OCI-LY3 (cell line): ENCODE measurements at regions not wholly inside any gene's neighbourhood (a gene's known extent, or its start where the extent isn't known, plus 50 kb on each side); places are given as distances from the start of the nearest gene placed in this dataset.

Experiments used
- H2AFZ ChIP-seq: fragments of 200-600, 300-600 bp; shearing (Covaris generic); 2 replicates; pipeline ENCODE4 v1.6.0; 2014; ENCODE audit warnings: antibody characterized with exemption, low read depth, low read length
- H3K27ac ChIP-seq: fragments of 200-600, 300-600 bp; sonication (generic); 2 replicates; pipeline ENCODE4 v1.5.1; 2014; ENCODE audit warnings: mild to moderate bottlenecking, low read length, moderate library complexity, mixed read lengths
- H3K27me3 ChIP-seq: fragments of 200-600, 300-600 bp; sonication (generic); 2 replicates; pipeline ENCODE4 v1.6.1; 2014; ENCODE audit warnings: low read depth, low read length, mixed read lengths
- H3K36me3 ChIP-seq: fragments of 200-600, 300-600 bp; sonication (generic); replicated peaks from 2 replicates; pipeline ENCODE3; 2014; ENCODE audit warnings: low read depth, low read length, mixed read lengths
- H3K4me1 ChIP-seq: fragments of 300-600, 200-600 bp; sonication (generic); 2 replicates; pipeline ENCODE4 v1.6.1; 2014; ENCODE audit warnings: low read length, mixed read lengths
- H3K4me2 ChIP-seq: fragments of 200-600, 300-600 bp; sonication (generic); 2 replicates; pipeline ENCODE4 v1.6.1; 2014; ENCODE audit warnings: low read length, mixed read lengths
- H3K4me3 ChIP-seq: fragments of 300-600, 200-600 bp; sonication (generic); 2 replicates; pipeline ENCODE4 v1.5.1; 2014; ENCODE audit warnings: antibody characterized with exemption, mild to moderate bottlenecking, low read length, moderate library complexity
- H3K79me2 ChIP-seq: fragments of 300-600, 200-600 bp; shearing (Covaris generic); 2 replicates; pipeline ENCODE4 v1.6.1; 2014; ENCODE audit warnings: mild to moderate bottlenecking, low read length, mixed read lengths
- H3K9ac ChIP-seq: fragments of 300-600, 200-600 bp; shearing (Covaris generic); 2 replicates; pipeline ENCODE4 v1.6.0; 2014; ENCODE audit warnings: mild to moderate bottlenecking, low read length, moderate library complexity
- H3K9me3 ChIP-seq: fragments of 200-600, 300-600 bp; shearing (Covaris generic); 2 replicates; pipeline ENCODE4 v1.6.1; 2014; ENCODE audit warnings: low read length, mixed read lengths; ENCODE audit not compliant: insufficient read depth
- H4K20me1 ChIP-seq: fragments of 200-600, 300-600 bp; sonication (generic); 2 replicates; pipeline ENCODE4 v1.6.1; 2016; ENCODE audit warnings: low read length, mixed read lengths; ENCODE audit not compliant: insufficient read depth
- CTCF ChIP-seq: fragments of 200-600, 300-600 bp; sonication (generic); IDR thresholded peaks from 2 replicates; pipeline ENCODE4 v1.5.1; 2014; ENCODE audit warnings: antibody characterized with exemption, low read length, low read depth
- EZH2phosphoT487 ChIP-seq: fragments of 200-600 bp; shearing (Covaris generic); IDR thresholded peaks from 2 replicates; pipeline ENCODE4 v1.6.1; 2018; ENCODE audit warnings: antibody characterized with exemption, mixed run types, low read depth

DNA sequence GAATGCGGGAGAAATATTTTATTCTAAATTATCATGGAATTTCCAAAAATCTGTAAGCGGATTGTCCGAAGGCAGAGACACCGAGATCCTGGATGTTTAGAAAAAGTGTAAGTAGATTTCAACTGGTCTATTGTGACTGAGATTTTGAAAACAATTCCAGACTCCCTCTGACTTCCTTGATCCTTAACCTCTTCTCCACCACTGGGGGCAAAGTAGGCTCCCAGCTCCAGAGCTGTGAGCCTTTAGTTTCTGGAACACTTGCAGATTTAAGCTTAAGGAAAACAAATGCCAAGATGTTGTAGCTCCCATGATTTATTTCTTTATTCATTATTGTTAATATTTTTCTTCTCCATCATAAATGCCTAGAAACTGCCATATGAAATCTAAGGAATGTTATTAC, 1320.5 kb upstream of the SEL1L start:
- Histone ChIP-seq H3K36me3 (no peaks in the 10 kb centered on the region), H2AFZ (no peak overlapping the region), H3K4me1 (no peaks in the 10 kb centered on the region), H3K4me2 (no peak overlapping the region), H3K27ac (no peak overlapping the region), H3K9me3 (no peaks in the 10 kb centered on the region), H3K79me2 (no peaks in the 10 kb centered on the region), H3K9ac (no peak overlapping the region), H3K27me3 (no peaks in the 10 kb centered on the region), H3K4me3 (no peak overlapping the region), H4K20me1 (no peaks in the 10 kb centered on the region)
- no peak for TF ChIP-seq CTCF
- no peak for TF ChIP-seq EZH2phosphoT487

DNA sequence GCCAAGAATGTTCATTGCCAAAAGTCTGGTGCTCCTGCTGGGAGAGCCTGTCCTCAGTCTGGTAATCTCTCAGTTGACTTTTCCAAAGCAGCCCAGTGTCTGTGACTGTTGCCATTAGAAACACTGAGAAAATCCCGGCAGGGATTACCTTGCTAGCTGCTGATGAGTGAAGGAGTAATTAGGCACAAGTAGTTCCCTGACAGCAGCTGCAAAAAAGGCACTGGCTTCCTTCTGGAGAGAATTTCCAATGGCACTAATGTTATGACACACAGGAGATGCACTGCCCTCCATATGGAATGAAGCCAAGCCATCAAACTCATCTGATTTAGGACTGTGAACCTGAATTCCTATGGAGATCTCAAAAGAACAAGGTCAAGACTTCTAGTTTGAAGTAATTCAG, 1321.2 kb upstream of the SEL1L start:
- Histone ChIP-seq H3K27ac (no peak overlapping the region), H3K4me3 (no peak overlapping the region), H3K9ac (no peak overlapping the region), H3K27me3 (no peaks in the 10 kb centered on the region), H4K20me1 (no peaks in the 10 kb centered on the region), H2AFZ (no peak overlapping the region; the same call in 1 of the 2 replicates), H3K4me1 (no peaks in the 10 kb centered on the region), H3K36me3 (no peaks in the 10 kb centered on the region), H3K4me2 (no peak overlapping the region), H3K9me3 (no peaks in the 10 kb centered on the region), H3K79me2 (no peaks in the 10 kb centered on the region)
- TF ChIP-seq CTCF (no peak), EZH2phosphoT487 (no peak)

- Histone ChIP-seq H3K4me3 (no peak overlapping the region), H3K79me2 (no peaks in the 10 kb centered on the region), H3K9ac (no peak overlapping the region), H2AFZ (no peak overlapping the region), H3K36me3 (no peaks in the 10 kb centered on the region), H3K27me3 (no peaks in the 10 kb centered on the region), H4K20me1 (no peaks in the 10 kb centered on the region), H3K27ac (no peak overlapping the region), H3K4me1 (no peaks in the 10 kb centered on the region), H3K9me3 (no peaks in the 10 kb centered on the region), H3K4me2 (no peak overlapping the region)
- TF ChIP-seq CTCF (peak; percentile 65), EZH2phosphoT487 (no peak)
These were observed 1322.3 kb upstream of the SEL1L start for GRCh38 chr14:82855912-82856391.

GRCh38 chr14:82861313-82861712, 1327.7 kb upstream of the SEL1L start:
- TF ChIP-seq EZH2phosphoT487, result no peak
- no peak for TF ChIP-seq CTCF
- no peaks in the 10 kb centered on the region for H3K9me3 ChIP-seq
- no peak overlapping the region for H3K27ac ChIP-seq
- no peaks in the 10 kb centered on the region for H3K79me2 ChIP-seq
- H3K9ac ChIP-seq, result no peak overlapping the region
- H3K4me1 ChIP-seq, result no peaks in the 10 kb centered on the region
- H2AFZ ChIP-seq, result no peak overlapping the region
- H4K20me1 ChIP-seq, result no peaks in the 10 kb centered on the region
- no peaks in the 10 kb centered on the region for H3K27me3 ChIP-seq
- H3K4me3 ChIP-seq, result no peak overlapping the region
- no peaks in the 10 kb centered on the region for H3K36me3 ChIP-seq
- no peak overlapping the region for H3K4me2 ChIP-seq
